Activated naive CD4-positive, alpha-beta T cell treated with anti-CD3 and anti-CD28 coated beads for 36 hours (primary cell): ENCODE measurements at regions not wholly inside any gene's neighbourhood (a gene's known extent, or its start where the extent isn't known, plus 50 kb on each side); places are given as distances from the start of the nearest gene placed in this dataset.

Experiments used
- CTCF ChIA-PET: fragments of 350-600 bp; sonication (Branson Sonifier 250); formaldehyde crosslinking; loops from one replicate; lab custom pipeline; 2021; ENCODE audit warnings: antibody characterized with exemption; lab: Charles Lee
- DNase-seq: peaks from one replicate; pipeline ENCODE4 v3.0.0-alpha.2; 2020
- H3K27ac Mint-ChIP-seq: one replicate; pipeline ENCODE4 v1.8.0; 2021; ENCODE audit warnings: mild to moderate bottlenecking, mixed read lengths
- H3K27me3 Mint-ChIP-seq: one replicate; pipeline ENCODE4 v1.8.0; 2021; ENCODE audit warnings: low read depth, mixed read lengths
- H3K36me3 Mint-ChIP-seq: one replicate; pipeline ENCODE4 v1.8.0; 2021; ENCODE audit warnings: low read depth, mixed read lengths
- H3K4me1 Mint-ChIP-seq: one replicate; pipeline ENCODE4 v1.8.0; 2021; ENCODE audit warnings: low read depth, mixed read lengths
- H3K4me3 Mint-ChIP-seq: one replicate; pipeline ENCODE4 v1.8.0; 2021; ENCODE audit warnings: mild to moderate bottlenecking, moderate library complexity, mixed read lengths
- H3K9me3 Mint-ChIP-seq: one replicate; pipeline ENCODE4 v1.8.0; 2021; ENCODE audit warnings: mixed read lengths
- intact Hi-C: fragments of 100-400 bp; cut with micrococcal nuclease; formaldehyde crosslinking; loops from one replicate; pipeline ENCODE4 v1.15.1; 2023

DNA sequence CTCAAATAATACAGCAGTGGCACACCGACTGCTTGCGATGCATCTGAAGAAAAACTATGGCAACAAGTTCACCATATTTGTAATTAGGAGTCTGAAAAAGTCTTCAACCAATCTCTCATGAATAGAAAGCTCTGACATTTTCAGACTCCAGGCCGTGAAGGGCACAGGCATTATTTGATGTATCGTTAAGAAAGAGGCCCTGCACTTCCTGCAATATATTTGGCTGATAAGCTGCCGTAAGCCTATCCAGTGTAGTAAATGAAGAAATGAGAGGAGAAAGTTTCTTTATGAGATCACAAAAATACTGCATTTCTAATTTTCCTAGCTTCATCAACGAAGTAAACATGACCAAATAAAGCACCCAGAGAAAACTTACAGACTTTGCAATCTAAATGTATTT, 613.8 kb upstream of the TECRL start:
- CTCF ChIA-PET = no interaction called here
- intact Hi-C loops = no loop called here
- Mint-ChIP-seq H3K27ac (no peak overlapping the region), H3K9me3 (no peaks in the 10 kb centered on the region), H3K36me3 (no peaks in the 10 kb centered on the region), H3K27me3 (no peaks in the 10 kb centered on the region), H3K4me3 (no peak overlapping the region), H3K4me1 (no peaks in the 10 kb centered on the region)
- no peak for DNase-seq

DNA sequence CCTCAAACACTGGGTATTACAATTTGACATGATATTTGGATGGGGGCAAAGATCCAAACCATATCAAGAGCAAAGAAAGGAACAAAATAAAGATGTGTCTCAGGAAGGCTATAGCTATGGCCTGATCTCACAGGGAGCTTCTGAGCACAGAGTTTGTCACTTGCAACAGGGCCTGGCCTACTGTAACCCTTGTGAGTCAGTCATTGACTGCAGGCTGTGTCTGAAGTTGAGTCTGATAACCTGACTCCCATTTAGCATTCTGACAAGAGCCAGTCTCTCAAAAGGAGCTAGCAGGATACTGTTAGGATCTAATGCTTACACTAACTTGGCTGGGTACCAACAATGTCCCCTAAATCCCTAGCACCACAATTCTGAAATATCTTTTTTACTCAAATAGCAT, 612.5 kb upstream of the TECRL start:
- DNase-seq = no peak
- H3K4me3 Mint-ChIP-seq = no peak overlapping the region

DNA sequence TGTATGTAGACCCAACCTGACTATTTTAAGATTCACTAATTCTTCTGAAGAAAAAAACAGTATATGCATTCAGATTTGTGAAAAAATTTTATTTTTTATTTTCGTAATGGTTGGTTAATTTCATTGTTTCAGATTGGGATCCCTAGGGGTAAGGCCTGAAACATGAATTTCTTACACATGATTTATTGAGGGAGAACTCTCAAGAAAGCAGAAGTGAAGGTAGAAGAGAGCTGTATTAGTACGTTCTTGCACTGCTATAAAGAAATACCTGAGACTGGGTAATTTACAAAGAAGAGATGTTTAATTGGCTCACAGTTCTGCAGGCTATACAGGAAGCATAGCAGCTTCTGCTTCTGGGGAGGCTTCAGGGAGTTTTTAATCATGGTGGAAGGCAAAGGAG, 611.9 kb upstream of the TECRL start:
- intact Hi-C loops = no loop called here
- H3K27me3 Mint-ChIP-seq = no peaks in the 10 kb centered on the region

More for the DNA sequence above, 612.5 kb upstream of the TECRL start:
- Mint-ChIP-seq H3K4me1 (no peaks in the 10 kb centered on the region), H3K27me3 (no peaks in the 10 kb centered on the region), H3K36me3 (no peaks in the 10 kb centered on the region), H3K9me3 (peaks cover 2% of the 10 kb centered on the region), H3K27ac (no peak overlapping the region)
- CTCF ChIA-PET = no interaction called here
- intact Hi-C loops = no loop called here

DNA sequence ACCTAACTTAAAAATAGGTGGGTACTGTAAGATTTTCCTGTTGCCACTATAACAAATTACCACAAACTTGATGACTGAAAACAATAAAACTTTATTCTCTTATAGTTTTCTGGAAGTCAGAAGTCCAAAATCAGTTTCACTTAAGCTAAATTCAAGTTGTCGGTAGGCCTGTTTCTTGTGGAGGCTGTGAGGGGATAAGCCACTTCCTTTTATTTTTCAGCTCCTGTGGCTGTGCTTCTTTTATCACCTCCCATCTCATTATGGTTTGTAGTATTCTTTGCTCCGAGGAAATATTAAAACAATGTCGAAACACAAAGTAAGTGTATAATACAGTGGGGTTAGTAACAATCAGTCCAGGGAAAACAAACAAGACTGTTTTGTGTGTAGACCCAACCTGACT, 610.5 kb upstream of the TECRL start:
- no peak for DNase-seq
- no peak overlapping the region for H3K27ac Mint-ChIP-seq
- no peaks in the 10 kb centered on the region for H3K36me3 Mint-ChIP-seq
- CTCF ChIA-PET = no interaction called here
- no peaks in the 10 kb centered on the region for H3K4me1 Mint-ChIP-seq
- no peak overlapping the region for H3K4me3 Mint-ChIP-seq
- H3K27me3 Mint-ChIP-seq = no peaks in the 10 kb centered on the region
- H3K9me3 Mint-ChIP-seq = peaks cover 2% of the 10 kb centered on the region
- intact Hi-C loops = no loop called here

More for the DNA sequence above, 611.9 kb upstream of the TECRL start:
- Mint-ChIP-seq H3K4me3 (no peak overlapping the region), H3K27ac (no peak overlapping the region), H3K9me3 (peaks cover 2% of the 10 kb centered on the region), H3K36me3 (no peaks in the 10 kb centered on the region), H3K4me1 (no peaks in the 10 kb centered on the region)
- CTCF ChIA-PET = no interaction called here
- no peak for DNase-seq

DNA sequence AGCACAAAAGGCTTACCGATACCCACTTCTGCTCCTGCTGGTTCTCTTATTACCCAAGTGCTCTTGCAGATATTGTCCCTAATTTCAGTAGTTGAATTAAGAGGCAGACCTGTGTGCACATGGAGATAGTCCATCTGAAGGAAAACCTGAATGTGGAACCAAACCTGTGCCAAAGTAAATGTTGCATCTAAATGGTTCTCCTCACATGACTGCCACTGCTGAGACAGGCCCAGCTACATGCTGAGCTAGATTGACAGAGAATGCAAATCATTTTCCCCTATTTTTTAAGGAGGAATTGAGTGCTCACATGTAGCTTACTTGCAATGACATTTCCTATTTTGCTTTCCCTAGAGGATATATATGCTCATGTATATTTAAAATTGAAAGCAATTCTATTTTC, 609.1 kb upstream of the TECRL start:
- H3K36me3 Mint-ChIP-seq = no peaks in the 10 kb centered on the region
- no peak for DNase-seq
- CTCF ChIA-PET = no interaction called here
- no peak overlapping the region for H3K27ac Mint-ChIP-seq
- intact Hi-C loops = no loop called here
- peaks cover 2% of the 10 kb centered on the region for H3K9me3 Mint-ChIP-seq
- no peak overlapping the region for H3K4me3 Mint-ChIP-seq
- H3K4me1 Mint-ChIP-seq = no peaks in the 10 kb centered on the region
- H3K27me3 Mint-ChIP-seq = no peaks in the 10 kb centered on the region

DNA sequence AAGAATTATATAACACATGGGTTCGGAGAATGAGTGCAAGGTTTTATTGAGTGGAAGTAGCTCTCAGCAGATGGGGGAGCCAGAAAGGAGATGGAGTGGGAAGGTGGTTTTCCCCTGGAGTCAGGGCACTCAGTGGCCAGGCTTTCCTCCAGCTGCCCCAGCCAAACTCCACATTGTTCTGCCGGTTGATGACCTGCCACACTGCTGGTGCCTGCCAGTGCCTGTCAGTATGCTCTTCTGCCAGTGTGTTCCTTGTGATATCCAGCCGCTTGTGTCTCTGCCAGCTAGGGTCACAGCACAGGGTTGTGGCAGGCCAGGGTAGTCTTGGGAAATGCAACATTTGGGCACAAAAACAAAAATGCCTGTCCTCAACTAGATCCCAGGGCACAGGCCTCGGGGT, 604.8 kb upstream of the TECRL start:
- Mint-ChIP-seq H3K27ac (no peak overlapping the region), H3K4me1 (no peaks in the 10 kb centered on the region), H3K27me3 (no peaks in the 10 kb centered on the region), H3K4me3 (no peak overlapping the region), H3K36me3 (no peaks in the 10 kb centered on the region), H3K9me3 (peaks cover 2% of the 10 kb centered on the region)
- intact Hi-C loops = no loop called here
- CTCF ChIA-PET = no interaction called here
- no peak for DNase-seq

DNA sequence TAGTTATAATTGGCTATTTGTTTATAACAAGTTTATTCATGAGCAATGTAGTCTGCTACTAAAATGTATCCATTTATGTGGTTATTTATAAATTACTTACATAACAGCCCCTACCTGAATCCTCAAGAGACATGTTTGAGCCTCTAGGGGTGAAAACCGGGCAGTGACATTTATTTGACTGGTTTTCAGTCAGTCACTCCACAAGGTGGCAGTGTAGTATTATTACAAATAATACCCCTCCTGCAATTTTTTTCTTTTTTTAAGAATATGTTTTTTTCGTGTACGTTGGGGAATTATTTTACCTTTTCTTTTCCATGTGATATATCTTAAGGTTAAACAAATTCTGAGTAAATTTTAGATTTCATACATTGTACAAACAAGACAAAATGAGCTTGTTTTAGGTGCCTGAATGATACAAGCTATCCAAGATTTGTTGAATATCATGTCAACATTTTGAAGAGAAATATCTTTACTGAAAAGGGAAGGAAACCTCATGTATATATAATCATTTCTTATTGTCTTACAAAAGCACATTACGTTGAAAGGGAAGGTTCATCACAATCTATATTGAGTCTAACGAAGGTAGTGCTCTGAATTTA, 598.7 kb upstream of the TECRL start:
- intact Hi-C loops = no loop called here
- CTCF ChIA-PET = interaction anchor here (0.6 to 0.7 kb wide), 2 partner anchors 9 to 128 kb away, joined by 3 read pairs; no protein-coding TSS in a partner anchor
- H3K4me1 Mint-ChIP-seq = no peaks in the 10 kb centered on the region
- H3K27me3 Mint-ChIP-seq = no peaks in the 10 kb centered on the region
- no peaks in the 10 kb centered on the region for H3K36me3 Mint-ChIP-seq
- DNase-seq = peak; percentile 5
- H3K27ac Mint-ChIP-seq = no peak overlapping the region
- no peak overlapping the region for H3K4me3 Mint-ChIP-seq
- peaks cover 3% of the 10 kb centered on the region for H3K9me3 Mint-ChIP-seq

DNA sequence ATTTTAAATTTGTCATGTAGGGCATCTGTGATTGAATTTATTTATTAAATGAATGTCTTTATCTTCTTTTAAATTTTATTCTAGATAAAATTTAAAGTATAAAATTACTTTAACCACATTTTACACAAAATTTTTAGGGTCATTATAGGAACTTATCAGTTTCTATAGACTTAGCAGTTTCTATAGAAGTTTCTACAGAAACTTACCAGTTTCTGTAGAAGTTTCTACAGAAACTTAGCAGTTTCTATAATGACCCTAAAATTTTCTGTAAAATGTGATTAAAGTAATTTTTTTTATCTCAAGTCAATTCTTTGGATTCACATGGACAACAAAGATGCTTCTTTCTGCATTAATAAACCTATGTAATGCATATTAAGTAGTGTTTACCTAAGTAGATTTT, 565.9 kb upstream of the TECRL start:
- no peak overlapping the region for H3K27ac Mint-ChIP-seq
- no peaks in the 10 kb centered on the region for H3K27me3 Mint-ChIP-seq
- intact Hi-C loops = no loop called here
- CTCF ChIA-PET = no interaction called here
- DNase-seq = no peak
- H3K9me3 Mint-ChIP-seq = peaks cover 2% of the 10 kb centered on the region
- no peak overlapping the region for H3K4me3 Mint-ChIP-seq
- H3K36me3 Mint-ChIP-seq = no peaks in the 10 kb centered on the region
- no peaks in the 10 kb centered on the region for H3K4me1 Mint-ChIP-seq

DNA sequence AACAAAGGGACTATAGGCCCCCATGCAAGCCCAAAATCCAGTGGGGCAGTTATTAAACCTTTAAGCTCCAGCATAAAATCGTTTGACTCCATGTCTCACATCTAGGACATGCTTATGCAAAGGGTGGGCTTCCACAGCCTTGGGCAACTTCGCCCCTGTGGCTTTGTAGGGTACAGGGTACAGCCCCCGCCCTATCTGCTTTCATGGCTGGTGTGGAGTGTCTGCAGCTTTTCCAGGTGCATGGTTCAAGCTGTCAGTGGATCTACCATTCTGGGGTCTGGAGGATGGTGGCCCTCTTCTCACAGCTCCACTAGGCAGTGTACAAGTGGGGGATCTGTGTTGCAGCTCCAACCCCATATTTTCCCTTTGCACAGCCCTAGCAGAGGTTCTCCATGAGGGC, 559.8 kb upstream of the TECRL start:
- DNase-seq = no peak
- Mint-ChIP-seq H3K4me3 (no peak overlapping the region), H3K9me3 (peaks cover 6% of the 10 kb centered on the region), H3K27me3 (no peaks in the 10 kb centered on the region), H3K36me3 (no peaks in the 10 kb centered on the region), H3K27ac (no peak overlapping the region), H3K4me1 (no peaks in the 10 kb centered on the region)
- intact Hi-C loops = no loop called here
- CTCF ChIA-PET = no interaction called here

DNA sequence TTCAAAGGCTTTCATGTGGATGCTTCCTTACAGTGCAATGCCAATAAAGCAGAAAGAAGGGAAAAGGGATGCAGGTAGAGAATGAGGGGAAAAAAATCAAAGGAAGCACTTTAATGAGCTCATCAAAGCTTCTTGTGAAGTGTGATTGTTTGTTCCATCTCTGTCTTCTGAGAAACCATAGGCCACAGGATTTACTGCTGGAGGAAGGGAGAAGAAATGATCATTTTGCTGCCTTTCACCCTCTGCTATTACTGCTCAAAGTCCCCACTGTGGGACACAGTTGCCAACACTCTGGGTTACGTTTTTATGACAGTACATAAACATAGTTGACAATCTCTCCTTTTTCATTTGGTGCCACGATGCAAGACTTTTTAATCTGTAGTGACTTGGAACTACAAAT, 558.0 kb upstream of the TECRL start:
- CTCF ChIA-PET = no interaction called here
- Mint-ChIP-seq H3K36me3 (no peaks in the 10 kb centered on the region), H3K27me3 (no peaks in the 10 kb centered on the region), H3K9me3 (peaks cover 6% of the 10 kb centered on the region), H3K4me1 (no peaks in the 10 kb centered on the region), H3K27ac (no peak overlapping the region), H3K4me3 (no peak overlapping the region)
- intact Hi-C loops = no loop called here
- no peak for DNase-seq

DNA sequence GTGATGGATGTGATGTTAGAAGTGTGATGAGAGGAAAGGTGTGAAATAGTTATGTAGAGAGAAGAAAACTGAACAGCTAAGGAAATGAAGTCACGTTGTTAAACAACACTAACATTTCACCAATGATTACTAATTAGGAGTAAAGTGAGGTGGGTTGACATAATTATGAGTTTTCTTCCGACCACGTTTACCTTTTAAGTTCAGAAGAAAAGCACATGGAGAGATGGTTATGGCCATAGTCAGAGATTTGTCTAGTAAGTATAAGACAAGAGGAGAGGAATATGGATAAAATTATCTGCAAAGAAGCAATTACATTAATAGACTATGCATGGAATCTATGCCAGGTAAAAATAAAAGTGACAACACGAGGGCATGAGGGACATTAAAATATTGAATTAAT, 551.3 kb upstream of the TECRL start:
- Mint-ChIP-seq H3K27me3 (no peaks in the 10 kb centered on the region), H3K27ac (no peak overlapping the region), H3K36me3 (no peaks in the 10 kb centered on the region), H3K4me1 (no peaks in the 10 kb centered on the region), H3K4me3 (no peak overlapping the region), H3K9me3 (peaks cover 6% of the 10 kb centered on the region)
- no peak for DNase-seq
- CTCF ChIA-PET = no interaction called here
- intact Hi-C loops = no loop called here

DNA sequence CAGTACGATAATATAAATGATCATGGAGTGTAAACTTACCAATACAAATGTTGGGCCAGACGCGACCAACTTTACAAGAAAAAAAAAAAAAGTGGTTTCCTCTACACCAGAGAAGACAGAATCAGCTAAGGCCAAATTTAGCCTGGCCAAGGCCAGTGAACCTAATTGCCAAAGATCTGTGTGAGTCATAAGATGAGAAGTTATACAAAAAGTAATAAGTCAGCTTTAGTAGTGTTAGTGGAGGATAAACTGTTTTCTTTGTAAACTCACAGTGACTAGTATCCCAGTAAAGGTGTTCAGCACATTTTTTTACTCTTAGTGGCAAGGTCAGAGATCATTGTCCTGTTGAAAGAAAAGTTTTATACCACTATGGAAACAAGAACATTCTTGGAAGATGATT, 531.4 kb upstream of the TECRL start:
- Mint-ChIP-seq H3K36me3 (no peaks in the 10 kb centered on the region), H3K9me3 (peaks cover 6% of the 10 kb centered on the region), H3K27ac (no peak overlapping the region), H3K4me3 (no peak overlapping the region), H3K4me1 (no peaks in the 10 kb centered on the region), H3K27me3 (no peaks in the 10 kb centered on the region)
- no peak for DNase-seq
- CTCF ChIA-PET = interaction anchor here (0.7 kb wide), 1 partner anchor 19 kb away, joined by 6 read pairs; no protein-coding TSS in a partner anchor
- intact Hi-C loops = no loop called here

DNA sequence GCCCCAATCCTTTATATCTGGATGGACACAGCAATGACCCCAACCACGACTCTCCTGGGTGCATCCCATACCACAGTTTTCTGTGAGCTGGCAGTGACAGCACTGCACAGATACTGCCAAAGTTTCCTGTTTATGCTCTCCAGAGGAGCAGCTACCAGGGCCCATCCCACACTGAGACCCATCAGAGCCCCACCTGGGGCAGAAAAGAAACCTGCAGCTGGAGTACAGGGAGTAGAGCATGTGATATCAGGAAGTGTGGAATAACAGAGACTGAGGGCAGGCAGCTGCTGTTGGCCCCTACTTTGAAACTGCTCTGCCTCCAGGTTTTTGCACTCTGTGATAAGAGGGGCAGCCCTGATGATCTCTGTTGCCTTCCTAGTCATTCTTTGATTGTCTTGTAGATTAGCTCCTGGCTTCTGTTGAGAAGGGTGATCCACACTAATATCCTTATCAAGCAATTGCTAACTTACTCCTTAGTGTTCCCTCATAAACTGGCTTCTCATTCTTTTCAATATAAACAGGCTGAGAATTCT, 526.3 kb upstream of the TECRL start:
- no peak overlapping the region for H3K27ac Mint-ChIP-seq
- no peak overlapping the region for H3K4me3 Mint-ChIP-seq
- H3K27me3 Mint-ChIP-seq = no peaks in the 10 kb centered on the region
- CTCF ChIA-PET = no interaction called here
- no peaks in the 10 kb centered on the region for H3K36me3 Mint-ChIP-seq
- intact Hi-C loops = no loop called here
- DNase-seq = no peak
- H3K4me1 Mint-ChIP-seq = no peaks in the 10 kb centered on the region
- H3K9me3 Mint-ChIP-seq = peaks cover 12% of the 10 kb centered on the region
